GM18498 (cell line): ENCODE measurements at regions not wholly inside any gene's neighbourhood (a gene's known extent, or its start where the extent isn't known, plus 50 kb on each side); places are given as distances from the start of the nearest gene placed in this dataset.
"Not testable (repeated sequence)": the region's sequence is repeated elsewhere in the genome, so short reads cannot be mapped to it uniquely, and the experiment has no call there.

Experiments
- ATAC-seq: cut with Tn5 transposase; IDR thresholded peaks from one replicate; pipeline ENCODE4 v1.9.1; 2021; ENCODE audit warnings: mild to moderate bottlenecking, moderate library complexity; ENCODE audit not compliant: unreplicated experiment

GRCh38 chr6:26795474-26796307 lies 136.1 kb upstream of the ZNF322 start:
- ATAC-seq = not testable (repeated sequence)

GRCh38 chr6:26799903-26800633 lies 140.5 kb upstream of the ZNF322 start:
- ATAC-seq = not testable (repeated sequence)

GRCh38 chr6:26803762-26804161 lies 144.2 kb upstream of the ZNF322 start:
- not testable (repeated sequence) for ATAC-seq

GRCh38 chr6:26811486-26812116 lies 152.1 kb upstream of the ZNF322 start:
- not testable (repeated sequence) for ATAC-seq

GRCh38 chr6:26818640-26819225 lies 159.2 kb upstream of the ZNF322 start:
- ATAC-seq = not testable (repeated sequence)

GRCh38 chr6:26827965-26828364 lies 168.4 kb upstream of the ZNF322 start:
- ATAC-seq = not testable (repeated sequence)

- not testable (repeated sequence) for ATAC-seq
Observed at GRCh38 chr6:26829480-26829879, 169.9 kb upstream of the ZNF322 start.

GRCh38 chr6:26830992-26831391 lies 171.4 kb upstream of the ZNF322 start:
- not testable (repeated sequence) for ATAC-seq

GRCh38 chr6:26835707-26836106 lies 176.2 kb upstream of the ZNF322 start:
- ATAC-seq = not testable (repeated sequence)

GRCh38 chr6:26836657-26837056 lies 177.1 kb upstream of the ZNF322 start:
- ATAC-seq = not testable (repeated sequence)

- not testable (repeated sequence) for ATAC-seq
Observed at GRCh38 chr6:26844823-26845222, 185.3 kb upstream of the ZNF322 start.

GRCh38 chr6:26857289-26857688 lies 197.7 kb upstream of the ZNF322 start:
- ATAC-seq = not testable (repeated sequence)

GRCh38 chr6:26859067-26859770 lies 199.7 kb upstream of the ZNF322 start:
- not testable (repeated sequence) for ATAC-seq

GRCh38 chr6:26859771-26860163 lies 200.2 kb upstream of the ZNF322 start:
- not testable (repeated sequence) for ATAC-seq

GRCh38 chr6:26861913-26862312 lies 202.4 kb upstream of the ZNF322 start:
- not testable (repeated sequence) for ATAC-seq

GRCh38 chr6:26863641-26864040 lies 204.1 kb upstream of the ZNF322 start:
- not testable (repeated sequence) for ATAC-seq

GRCh38 chr6:26898785-26899184 lies 239.2 kb upstream of the ZNF322 start:
- ATAC-seq = not testable (repeated sequence)

GRCh38 chr6:26924206-26924605 lies 264.7 kb upstream of the ZNF322 start:
- ATAC-seq = not testable (repeated sequence)

- ATAC-seq = not testable (repeated sequence)
Observed at GRCh38 chr6:26928190-26928589, 268.6 kb upstream of the ZNF322 start.

- ATAC-seq = not testable (repeated sequence)
Observed at GRCh38 chr6:26937258-26937657, 277.7 kb upstream of the ZNF322 start.
